K562 (cell line): ENCODE measurements at regions not wholly inside any gene's neighbourhood (a gene's known extent, or its start where the extent isn't known, plus 50 kb on each side); places are given as distances from the start of the nearest gene placed in this dataset.

Experiments used
- ATAC-seq: fragments of 200-7000 bp; cut with Tn5 transposase; 3 replicates; pipeline ENCODE4 v1.9.1; 2020; ENCODE audit warnings: moderate library complexity
- BruUV-seq: library from RNA; stranded (reverse); fragments of 400-500 nt; replicated peaks from 2 replicates; lab custom pipeline; 2021; lab: Mats Ljungman, UMichigan
- CTCF ChIA-PET: fragments of 300-600 bp; formaldehyde crosslinking; extraction: SDS; loops from one replicate; lab custom pipeline; 2021; ENCODE audit warnings: low intra/inter-chr PET ratio; lab: Yijun Ruan, JAX
- POLR2A ChIA-PET: fragments of 300-600, 350-650 bp; sonication (Branson Sonifier 250); formaldehyde crosslinking; extraction: SDS; loops from one replicate; lab custom pipeline; 2021; ENCODE audit warnings: antibody characterized with exemption, inconsistent platforms; lab: Yijun Ruan, JAX
- DNase-seq, 4 experiments: peaks; one replicate each; pipeline versions ENCODE4 v3.0.0 to v3.0.0-alpha.2; 2011 to 2018; ENCODE audit warnings: low spot score in 3 of 4, mixed read lengths in 3 of 4; ENCODE audit errors: extremely low read depth in 1 of 4
- FAIRE-seq: peaks from 2 replicates; lab custom pipeline; 2011; peaks lifted over from hg19 to GRCh38; lab: Jason Lieb, UNC
- H2AFZ ChIP-seq: 2 replicates; pipeline ENCODE4 v1.6.0; 2011; ENCODE audit warnings: low read depth, low read length, control low read depth, inconsistent platforms
- H3K27ac ChIP-seq: fragments of 200-600 bp; 3 replicates; pipeline ENCODE4 v1.8.0; 2011; ENCODE audit warnings: low read depth, mild to moderate bottlenecking, control low read depth, inconsistent platforms, low read length, moderate library complexity, mixed read lengths; ENCODE audit errors: extremely low read depth
- H3K27me3 ChIP-seq, 2 experiments: fragments of 300-600 bp in 1 of 2; 2 replicates in 1 of 2; 3 replicates in 1 of 2; pipeline versions ENCODE4 v1.6.0 to v1.8.0; 2011; ENCODE audit warnings: inconsistent platforms in 2 of 2, low read length in 2 of 2, mild to moderate bottlenecking in 1 of 2, mixed read lengths in 1 of 2, moderate library complexity in 1 of 2; ENCODE audit not compliant: control insufficient read depth in 2 of 2, insufficient read depth in 2 of 2
- H3K36me3 ChIP-seq: fragments of 300-600 bp; 3 replicates; pipeline ENCODE4 v1.8.0; 2011; ENCODE audit warnings: mild to moderate bottlenecking, low read length, inconsistent platforms; ENCODE audit not compliant: control insufficient read depth, insufficient read depth
- H3K4me1 ChIP-seq, 2 experiments: fragments of 200-600 bp in 1 of 2; replicated peaks in 1 of 2; 2 replicates in 1 of 2; 3 replicates in 1 of 2; pipeline versions ENCODE4 v1.5.1 to v1.8.0; 2011; ENCODE audit warnings: inconsistent platforms in 2 of 2, low read length in 2 of 2, mild to moderate bottlenecking in 1 of 2, mixed read lengths in 1 of 2, moderate library complexity in 1 of 2; ENCODE audit not compliant: control insufficient read depth in 2 of 2, insufficient read depth in 2 of 2
- H3K4me2 ChIP-seq: 2 replicates; pipeline ENCODE4 v1.6.1; 2011; ENCODE audit warnings: low read length, control low read depth, inconsistent platforms, mixed read lengths; ENCODE audit not compliant: insufficient read depth
- H3K4me3 ChIP-seq: fragments of 200-600 bp; sonication (generic), shearing (Covaris generic); 2 replicates; pipeline ENCODE4 v1.5.1; 2016; ENCODE audit warnings: control low read depth, inconsistent platforms
- H3K79me2 ChIP-seq: fragments of 200-600 bp; 3 replicates; pipeline ENCODE4 v1.8.0; 2011; ENCODE audit warnings: low read length, inconsistent platforms; ENCODE audit not compliant: control insufficient read depth, insufficient read depth
- H3K9ac ChIP-seq, 2 experiments: 2 replicates each; pipeline versions ENCODE4 v1.6.0 to v1.6.1; 2011; ENCODE audit warnings: low read depth in 2 of 2, low read length in 2 of 2, control low read depth in 1 of 2, inconsistent platforms in 1 of 2, mild to moderate bottlenecking in 1 of 2, mixed read lengths in 1 of 2; ENCODE audit not compliant: insufficient read depth in 1 of 2
- H3K9me1 ChIP-seq: one replicate; pipeline ENCODE4 v1.6.0; 2011; ENCODE audit warnings: inconsistent platforms, mild to moderate bottlenecking, low read length, moderate library complexity; ENCODE audit not compliant: control insufficient read depth, insufficient read depth
- H3K9me3 ChIP-seq: replicated peaks from 2 replicates; pipeline ENCODE4 v1.5.1; 2011; ENCODE audit warnings: low read depth, low read length, inconsistent platforms; ENCODE audit not compliant: control insufficient read depth, insufficient read depth
- H4K20me1 ChIP-seq: replicated peaks from 2 replicates; pipeline ENCODE4 v1.6.1; 2011; ENCODE audit warnings: low read length, inconsistent platforms, mixed read lengths; ENCODE audit not compliant: control insufficient read depth, insufficient read depth
- CBX5 ChIP-seq: IDR thresholded peaks from 2 replicates; pipeline ENCODE4 v1.6.1; 2014; ENCODE audit warnings: low read depth, borderline replicate concordance
- ESRRA ChIP-seq: fragments of 450-650 bp; IDR thresholded peaks from 2 replicates; pipeline ENCODE4 v1.6.1; 2014; ENCODE audit warnings: low read depth, mild to moderate bottlenecking, moderate library complexity, borderline replicate concordance
- ETV1 ChIP-seq: fragments of 450-650 bp; conservative IDR thresholded peaks from 2 replicates; pipeline ENCODE4 v1.6.1; 2016; ENCODE audit warnings: missing genetic modification characterization, control low read depth, low read depth, missing compliant biosample characterization
- RAD51 ChIP-seq: fragments of 450-650 bp; IDR thresholded peaks from 2 replicates; pipeline ENCODE4 v1.7.1; 2016; ENCODE audit warnings: low read depth, mild to moderate bottlenecking, borderline replicate concordance
- ZBTB11 ChIP-seq, 3 experiments: fragments of 200-800 bp in 1 of 3; fragments of 250-450 bp in 1 of 3; fragments of 450-650 bp in 1 of 3; sonication (Bioruptor Pico) in 1 of 3; sonication (Bioruptor generic) in 1 of 3; formaldehyde crosslinking in 1 of 3; IDR thresholded peaks; 2 replicates each; pipeline versions ENCODE4 v1.6.1 to v1.8.0; 2016 to 2022; ENCODE audit warnings: mild to moderate bottlenecking in 2 of 3, missing genetic modification characterization in 2 of 3, missing compliant biosample characterization in 1 of 3, moderate library complexity in 1 of 3
- ZMIZ1 ChIP-seq, 2 experiments: fragments of 150-350 bp in 1 of 2; IDR thresholded peaks; 2 replicates each; pipeline ENCODE4 v1.6.1; 2012 to 2016; ENCODE audit warnings: low read depth in 2 of 2, low read length in 2 of 2, mild to moderate bottlenecking in 1 of 2, moderate library complexity in 1 of 2
- WGBS: fragments of 100-300 bp; shearing (Covaris generic); methylation state at CpG from one replicate; pipeline ENCODE4 v1.1.6; 2016; ENCODE audit warnings: low coverage, mixed read lengths; ENCODE audit not compliant: insufficient coverage; ENCODE audit errors: missing lambda C conversion rate; 5-methylcytosine and 5-hydroxymethylcytosine counted together
- in situ Hi-C: fragments of 300-500 bp; cut with MboI; formaldehyde crosslinking; loops from 4 replicates; pipeline ENCODE4 v1.15.0; 2018; ENCODE audit warnings: inconsistent platforms, mixed read lengths
- intact Hi-C: fragments of 100-400 bp; cut with micrococcal nuclease; formaldehyde crosslinking; loops from 2 replicates; pipeline ENCODE4 v1.14.2; 2022

- no peak overlapping the region for H3K4me2 ChIP-seq
- BruUV-seq, result no TSS peak
- no peaks in the 10 kb centered on the region for H3K79me2 ChIP-seq
- intact Hi-C loops, result no loop called here
- no peaks in the 10 kb centered on the region for H3K9me1 ChIP-seq
- CTCF ChIA-PET, result no interaction called here
- no peak for TF ChIP-seq CBX5
- TF ChIP-seq, all 486 proteins: peak for 0
- FAIRE-seq (no peak), DNase-seq (no peak), ATAC-seq (no peak; the same call in 2 of the 3 replicates)
- H3K27me3 ChIP-seq, result peaks cover 8 to 49% of the 10 kb centered on the region in 2 experiments; a peak in 3 of 5 replicates
- peaks cover 3% of the 10 kb centered on the region for H4K20me1 ChIP-seq
- H3K4me1 ChIP-seq, result no peaks in the 10 kb centered on the region
- in situ Hi-C loops, result no loop called here
- WGBS, result under 1% methylated on average over 8 of the region's 8 CpGs
- H3K9ac ChIP-seq, result no peak overlapping the region
- H3K27ac ChIP-seq, result no peak overlapping the region
- no peaks in the 10 kb centered on the region for H3K36me3 ChIP-seq
- no peaks in the 10 kb centered on the region for H3K9me3 ChIP-seq
- POLR2A ChIA-PET, result no interaction called here
- no peak overlapping the region for H2AFZ ChIP-seq
- H3K4me3 ChIP-seq, result no peak overlapping the region
These were observed 288.2 kb upstream of the ZMIZ1 start for GRCh38 chr10:78780551-78780961.

- no peak for ATAC-seq
- TF ChIP-seq ZMIZ1 (IDR thresholded peaks at IDR 0.05; ENCODE audit: low read depth in 2 of 2, low read length in 2 of 2), result no peak
- no peak for TF ChIP-seq ZBTB11 (CRISPR knock-in tag; IDR thresholded peaks at IDR 0.05)
- TF ChIP-seq RAD51, result no peak
- no peak for TF ChIP-seq ESRRA
- no peak for TF ChIP-seq ETV1 (tag)
These were observed 287.4 kb upstream of the ZMIZ1 start for GRCh38 chr10:78781251-78781913.

More at GRCh38 chr10:78781251-78781913, 287.4 kb upstream of the ZMIZ1 start:
- H4K20me1 ChIP-seq, result peaks cover 3% of the 10 kb centered on the region
- H3K36me3 ChIP-seq, result no peaks in the 10 kb centered on the region
- WGBS, result 2% methylated on average over 10 of the region's 10 CpGs
- BruUV-seq, result no TSS peak
- FAIRE-seq, result no peak
- no peaks in the 10 kb centered on the region for H3K4me1 ChIP-seq
- in situ Hi-C loops, result no loop called here
- peaks cover 8 to 49% of the 10 kb centered on the region in 2 experiments; a peak in 3 of 5 replicates for H3K27me3 ChIP-seq
- H3K79me2 ChIP-seq, result no peaks in the 10 kb centered on the region
- no peaks in the 10 kb centered on the region for H3K9me3 ChIP-seq
- no peak for DNase-seq
- POLR2A ChIA-PET, result interaction anchor here (1.2 kb wide), 1 partner anchor 47 kb away, joined by 5 read pairs; no protein-coding TSS in a partner anchor
- no peaks in the 10 kb centered on the region for H3K9me1 ChIP-seq
- H3K27ac ChIP-seq, result no peak overlapping the region
- intact Hi-C loops, result no loop called here
- no peak overlapping the region for H3K9ac ChIP-seq
- H2AFZ ChIP-seq, result no peak overlapping the region
- CTCF ChIA-PET, result interaction anchor here (0.5 kb wide), 1 partner anchor 749 kb away, joined by 3 read pairs; no protein-coding TSS in a partner anchor
- no peak overlapping the region for H3K4me3 ChIP-seq
- H3K4me2 ChIP-seq, result no peak overlapping the region
